Activated T-cell treated with anti-CD3 and anti-CD28 coated beads for 48 hours (primary cell): ENCODE measurements at regions not wholly inside any gene's neighbourhood (a gene's known extent, or its start where the extent isn't known, plus 50 kb on each side); places are given as distances from the start of the nearest gene placed in this dataset.
"Not testable (repeated sequence)": the region's sequence is repeated elsewhere in the genome, so short reads cannot be mapped to it uniquely, and the experiment has no call there.

Source experiments
- DNase-seq: peaks from one replicate; pipeline ENCODE4 v3.0.0-alpha.2; 2020; ENCODE audit warnings: low read depth

DNA sequence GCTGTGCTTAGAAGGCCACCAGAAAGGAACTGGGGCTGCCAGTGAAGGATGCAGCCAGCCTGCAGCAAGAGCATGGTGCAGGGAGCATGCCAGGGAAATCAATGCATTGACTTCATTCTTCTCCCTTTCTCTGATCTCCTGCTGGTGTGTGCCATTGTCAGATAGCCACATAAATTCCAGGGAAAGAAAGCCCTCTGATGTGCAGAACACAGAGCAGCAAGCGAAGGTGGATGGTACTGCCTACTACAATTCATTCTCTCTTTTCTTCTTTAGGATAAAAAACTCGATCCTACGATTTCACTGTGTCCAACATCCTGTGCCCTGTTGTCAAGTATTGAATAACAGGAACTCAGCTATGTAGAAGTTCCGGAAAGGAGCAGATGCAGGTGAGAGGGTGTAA lies 446.7 kb upstream of the TMEM132C start:
- no peak for DNase-seq

DNA sequence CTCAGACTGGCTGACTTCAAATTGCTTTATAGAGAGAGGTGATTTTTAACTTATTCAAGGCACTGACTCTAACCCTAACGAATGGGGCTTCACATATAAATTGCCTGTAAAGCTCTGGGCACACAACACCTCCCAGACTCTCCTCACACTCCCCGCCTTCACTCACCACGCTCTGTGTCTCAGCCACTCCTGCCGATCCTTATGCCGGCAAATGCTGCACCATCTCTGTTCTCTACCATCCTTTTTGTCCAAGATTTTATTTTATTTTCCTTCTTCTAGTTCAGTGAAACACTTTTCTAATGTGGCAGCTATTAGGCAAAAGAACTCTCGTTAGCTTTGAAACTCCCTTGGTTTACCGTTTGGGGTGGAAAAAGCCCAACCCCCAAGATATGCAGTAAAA lies 446.1 kb upstream of the TMEM132C start:
- no peak for DNase-seq

DNA sequence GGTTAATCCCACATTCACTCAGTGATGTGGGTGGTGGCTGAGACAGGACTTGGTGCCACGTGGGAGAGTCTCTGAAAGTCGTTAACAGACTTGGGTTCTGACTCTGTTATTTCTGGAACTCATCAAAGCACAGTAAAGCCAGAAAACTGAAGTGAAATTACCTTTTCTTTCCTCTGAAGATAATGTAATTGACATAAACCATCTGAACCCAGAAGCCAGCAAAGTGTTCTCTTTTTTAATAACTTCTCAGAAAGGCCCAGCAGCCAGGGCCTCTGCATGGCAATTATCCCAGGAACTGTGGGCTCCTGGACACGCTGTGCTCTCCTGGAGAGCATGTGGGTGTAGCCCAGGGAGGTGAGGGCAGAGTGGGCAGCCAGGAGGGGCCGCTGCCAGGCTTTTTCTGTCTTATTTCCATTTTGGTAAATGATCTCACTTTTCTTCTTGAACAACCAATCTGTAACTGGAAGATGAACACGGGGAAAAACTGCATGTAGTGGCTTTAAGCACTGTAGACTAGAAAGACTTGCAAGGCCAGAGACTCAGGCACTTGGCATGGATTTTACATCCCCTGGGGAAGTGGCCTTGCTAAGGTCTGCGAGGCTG lies 444.1 kb upstream of the TMEM132C start:
- no peak for DNase-seq

DNA sequence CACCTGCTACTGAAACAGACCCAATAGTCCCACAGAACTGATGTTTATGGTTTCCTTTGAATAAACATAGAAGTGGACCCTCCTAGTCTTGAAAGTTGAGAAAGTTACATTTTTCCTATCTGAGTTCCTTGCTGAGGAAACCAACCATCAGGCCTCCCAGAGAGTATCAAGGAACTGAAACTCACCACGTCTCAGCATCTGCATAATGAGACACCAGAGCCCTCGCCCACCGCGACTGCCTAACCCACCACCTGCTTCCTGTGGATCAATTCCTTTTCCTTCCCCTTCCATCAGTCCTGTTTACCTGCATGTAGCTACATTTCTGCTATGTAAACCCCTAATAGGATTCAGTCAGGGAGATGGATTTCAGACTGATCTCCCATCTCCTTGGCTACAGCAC lies 443.2 kb upstream of the TMEM132C start:
- DNase-seq: no peak

DNA sequence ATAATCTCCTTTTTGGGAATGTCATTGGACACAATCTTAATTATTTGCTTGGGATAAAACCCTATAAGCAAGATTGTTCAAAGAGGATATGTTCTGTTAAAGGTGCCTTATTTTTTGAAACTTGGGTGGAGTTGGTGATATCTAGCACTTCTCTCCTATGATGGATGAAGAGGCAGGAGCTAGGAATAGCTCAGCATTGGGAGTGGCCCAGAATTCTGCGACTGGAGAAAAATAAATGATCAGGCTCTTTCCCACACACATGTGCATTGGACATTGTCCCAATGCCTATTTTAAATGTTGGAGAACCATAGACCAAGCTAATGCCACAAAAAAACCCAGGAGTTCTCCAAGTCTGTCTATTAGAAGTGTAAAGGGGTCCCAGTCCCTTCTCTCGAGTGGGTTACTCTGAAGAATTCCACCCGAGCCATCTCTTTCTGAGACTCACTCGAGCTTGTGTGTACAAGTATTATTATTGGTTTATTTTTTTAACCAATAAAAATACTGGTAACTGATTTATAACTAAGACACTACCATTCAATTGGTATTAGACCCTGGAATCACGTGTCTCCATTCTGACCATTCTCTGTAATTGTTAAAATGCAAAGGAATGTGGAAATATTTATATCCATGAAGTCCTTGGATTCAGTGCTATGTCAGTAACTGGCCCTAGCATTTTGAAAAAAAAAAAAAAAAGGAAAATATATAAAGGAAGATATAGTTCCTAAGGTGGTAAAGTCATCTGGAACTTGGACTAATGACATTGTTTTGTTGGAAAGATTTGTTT lies 437.5 kb upstream of the TMEM132C start:
- DNase-seq: no peak

DNA sequence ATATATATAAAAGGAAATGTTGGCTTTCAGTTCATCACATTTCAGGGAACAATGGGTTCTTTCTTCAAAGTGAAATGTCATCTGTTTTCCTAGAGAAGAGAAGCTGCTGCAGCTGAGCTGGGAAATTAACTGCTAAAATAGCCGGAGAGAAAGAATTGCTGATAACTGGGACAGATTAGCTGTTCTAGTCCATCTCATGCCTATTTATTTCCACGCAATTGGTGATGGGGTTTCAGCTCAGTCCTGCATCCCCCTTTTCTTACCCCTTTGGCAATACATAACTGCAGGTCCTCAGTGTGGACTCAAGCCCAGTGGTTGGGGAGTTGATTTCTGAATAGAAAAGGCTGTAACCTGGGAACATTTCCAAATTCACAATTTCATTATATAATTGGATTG lies 436.9 kb upstream of the TMEM132C start:
- DNase-seq: no peak

DNA sequence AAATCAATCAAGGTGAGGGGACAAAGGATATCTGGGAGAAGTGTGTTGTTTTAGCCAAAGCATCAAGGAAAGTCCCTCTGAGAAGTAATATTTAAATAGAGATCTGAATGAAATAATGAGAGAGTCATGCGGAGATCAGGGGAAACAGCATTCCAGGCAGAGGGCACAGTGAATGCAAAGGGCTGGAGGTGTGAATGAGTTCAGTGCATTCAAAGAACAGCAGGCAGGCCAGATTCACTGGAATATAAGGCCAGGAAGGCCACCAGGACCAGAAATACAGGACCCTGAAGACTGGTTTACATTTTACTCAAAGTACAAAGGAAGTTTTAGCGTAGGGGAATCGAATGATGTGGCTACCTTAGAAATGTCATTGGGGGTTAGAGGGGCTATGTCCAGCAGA lies 436.2 kb upstream of the TMEM132C start:
- DNase-seq: no peak

DNA sequence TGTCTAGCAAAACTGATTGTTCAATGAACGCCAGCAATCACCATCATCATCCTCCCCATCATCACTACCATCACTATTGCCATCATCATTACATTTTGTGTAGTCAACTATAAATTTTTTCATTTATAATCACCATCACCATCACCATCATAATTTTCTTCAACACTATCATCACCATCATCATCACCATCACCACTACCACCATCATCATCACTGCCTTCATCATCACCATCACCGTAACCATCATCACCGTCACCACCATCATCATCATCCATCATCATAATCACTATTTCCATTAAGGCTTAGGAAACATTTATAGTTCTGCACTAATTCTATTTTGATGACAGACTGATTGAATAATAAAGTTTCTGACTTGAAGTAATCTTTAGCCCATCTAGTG lies 434.8 kb upstream of the TMEM132C start:
- DNase-seq: no peak

DNA sequence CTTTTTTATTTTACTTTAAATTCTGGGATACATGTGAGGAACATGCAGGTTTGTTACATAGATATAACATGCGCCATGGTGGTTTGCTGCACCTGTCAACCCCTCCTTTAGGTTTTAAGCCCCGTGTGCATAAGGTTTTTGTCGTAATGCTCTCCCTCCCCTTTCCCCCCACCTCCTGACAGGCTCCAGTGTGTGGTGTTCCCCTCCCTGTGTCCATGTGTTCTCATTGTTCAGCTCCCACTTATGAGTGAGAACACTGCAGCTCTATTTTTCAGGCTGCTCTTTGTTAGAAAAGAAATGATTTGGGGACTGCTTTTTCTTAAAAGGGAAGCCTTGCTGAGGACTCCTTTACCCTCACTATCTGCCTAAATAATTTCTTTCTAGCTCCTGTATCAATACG lies 430.2 kb upstream of the TMEM132C start:
- DNase-seq: not testable (repeated sequence)

DNA sequence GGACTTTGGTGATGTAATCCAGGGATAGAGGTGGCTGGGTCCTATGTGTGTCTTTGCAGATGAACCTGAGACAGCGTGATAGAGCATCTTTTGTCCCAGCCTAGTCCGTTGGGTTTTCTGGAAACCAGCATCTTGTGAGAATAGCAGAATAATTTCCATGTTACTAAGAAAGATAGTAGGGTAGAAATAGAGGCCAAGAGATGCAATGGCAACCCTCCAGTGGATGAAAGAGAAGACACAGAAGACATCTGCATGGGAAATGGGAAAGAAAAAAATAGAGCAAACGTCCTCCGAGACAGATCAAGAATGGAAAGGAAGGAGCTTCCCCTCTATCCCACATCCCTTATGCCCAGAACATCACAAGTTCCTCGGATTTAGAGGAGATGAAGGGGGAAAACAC lies 409.3 kb upstream of the TMEM132C start:
- no peak for DNase-seq

DNA sequence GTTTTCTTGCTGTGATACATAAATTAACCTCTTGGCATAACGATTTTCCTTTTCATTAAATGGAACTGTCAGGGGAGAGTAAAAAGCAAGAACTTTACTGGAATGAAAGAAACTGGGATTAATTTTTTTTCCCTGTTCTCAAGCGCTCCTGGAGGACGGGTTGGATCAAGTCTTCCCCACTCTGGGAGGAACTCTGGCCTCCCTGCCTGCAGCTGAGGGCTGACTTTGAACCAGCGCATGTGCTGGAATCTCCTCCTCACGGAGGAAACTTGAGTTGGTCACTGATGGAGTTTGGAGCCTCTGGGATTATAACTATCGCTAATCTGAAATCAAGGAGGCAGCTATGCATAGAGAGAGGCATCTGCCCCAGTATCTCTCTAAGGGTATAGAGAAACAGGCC lies 406.4 kb upstream of the TMEM132C start:
- no peak for DNase-seq

DNA sequence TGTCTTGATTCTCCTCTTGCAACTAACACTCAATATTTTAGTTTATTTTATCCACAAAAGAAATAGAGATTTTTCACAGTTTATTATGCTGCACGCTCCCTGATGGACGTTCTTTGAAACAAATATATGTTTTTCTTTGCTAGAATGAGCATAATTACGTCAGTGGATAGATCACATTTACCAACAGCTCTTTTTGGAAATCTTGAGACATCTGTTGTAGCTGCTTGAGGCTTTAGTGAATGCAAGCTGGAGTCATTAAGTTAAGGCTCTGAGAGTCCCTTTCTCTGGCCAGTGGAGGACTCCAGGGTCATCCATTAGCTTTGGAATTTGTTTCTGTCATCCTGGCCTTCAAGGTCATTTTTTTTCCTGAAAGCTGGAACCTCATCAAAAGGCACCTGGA lies 405.6 kb upstream of the TMEM132C start:
- DNase-seq: no peak

DNA sequence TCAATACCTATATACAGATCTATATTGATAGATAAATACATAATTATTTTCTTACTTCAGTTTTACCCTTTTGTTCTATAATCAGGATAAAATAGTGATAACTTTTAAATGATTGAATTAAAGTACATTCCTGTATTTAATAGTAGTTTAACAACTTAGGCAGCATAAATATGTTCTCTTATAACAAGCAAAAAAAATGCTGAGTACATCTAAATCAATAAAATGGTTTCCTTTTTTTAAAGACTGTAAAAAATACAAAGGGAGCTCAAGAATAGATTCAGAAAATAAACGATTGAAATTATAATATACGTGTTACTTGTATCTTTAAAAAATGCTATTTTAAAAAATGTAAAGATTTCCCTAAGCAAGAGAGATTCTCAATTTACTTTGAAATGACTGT lies 393.7 kb upstream of the TMEM132C start:
- no peak for DNase-seq

DNA sequence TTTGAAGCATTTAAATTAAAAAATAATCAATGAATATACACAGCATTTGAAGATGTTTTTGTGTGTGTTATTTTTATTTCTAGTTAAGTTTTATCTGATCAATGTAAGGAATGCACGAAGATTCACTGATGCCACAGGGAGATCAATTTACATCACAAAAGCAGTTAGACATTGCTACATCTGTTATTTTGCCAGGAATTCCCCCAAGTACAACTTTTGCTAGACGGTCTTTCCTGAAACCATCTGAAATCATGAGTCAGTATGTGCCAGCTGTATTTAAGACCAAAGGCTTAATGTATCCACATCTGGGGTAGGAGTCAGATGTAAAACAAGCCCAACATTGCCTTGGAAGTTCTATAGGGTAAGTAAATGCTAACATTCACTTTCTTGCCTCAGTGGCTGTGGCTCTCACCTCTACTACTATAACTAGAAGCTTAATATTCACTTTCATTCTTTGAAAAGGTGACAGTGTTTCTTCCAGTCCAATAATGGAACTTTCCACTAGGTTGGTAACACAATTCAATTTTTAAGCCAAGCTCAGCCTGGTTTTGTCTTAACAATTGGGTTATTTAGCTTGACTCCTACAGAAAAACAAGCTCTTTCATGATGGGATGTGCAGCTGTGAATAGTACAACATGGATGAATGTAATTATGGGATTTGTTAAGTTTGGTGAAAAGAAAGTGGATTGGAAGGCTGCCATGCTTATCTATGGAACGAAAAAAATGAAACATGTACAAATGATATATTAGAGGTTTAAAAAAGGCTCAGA lies 385.4 kb upstream of the TMEM132C start:
- DNase-seq: no peak

DNA sequence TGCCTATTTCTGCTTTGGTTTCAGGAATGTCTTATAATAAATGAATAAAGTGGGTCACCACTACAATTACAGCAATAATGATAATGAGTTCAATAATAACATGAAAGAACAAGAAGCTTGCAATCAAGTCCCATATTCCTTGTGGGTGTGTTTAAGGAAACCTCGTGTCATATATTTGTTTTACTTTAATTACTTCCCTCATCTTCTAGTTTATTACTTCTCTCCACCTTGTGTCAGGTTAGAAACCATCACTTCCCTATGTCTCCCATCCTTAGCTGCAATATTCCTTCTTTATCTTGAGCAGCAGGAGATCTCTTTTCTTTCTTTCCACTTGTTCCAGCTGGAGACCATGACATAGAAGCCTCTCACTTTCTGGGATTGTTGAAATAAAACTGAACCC lies 384.0 kb upstream of the TMEM132C start:
- DNase-seq: no peak

DNA sequence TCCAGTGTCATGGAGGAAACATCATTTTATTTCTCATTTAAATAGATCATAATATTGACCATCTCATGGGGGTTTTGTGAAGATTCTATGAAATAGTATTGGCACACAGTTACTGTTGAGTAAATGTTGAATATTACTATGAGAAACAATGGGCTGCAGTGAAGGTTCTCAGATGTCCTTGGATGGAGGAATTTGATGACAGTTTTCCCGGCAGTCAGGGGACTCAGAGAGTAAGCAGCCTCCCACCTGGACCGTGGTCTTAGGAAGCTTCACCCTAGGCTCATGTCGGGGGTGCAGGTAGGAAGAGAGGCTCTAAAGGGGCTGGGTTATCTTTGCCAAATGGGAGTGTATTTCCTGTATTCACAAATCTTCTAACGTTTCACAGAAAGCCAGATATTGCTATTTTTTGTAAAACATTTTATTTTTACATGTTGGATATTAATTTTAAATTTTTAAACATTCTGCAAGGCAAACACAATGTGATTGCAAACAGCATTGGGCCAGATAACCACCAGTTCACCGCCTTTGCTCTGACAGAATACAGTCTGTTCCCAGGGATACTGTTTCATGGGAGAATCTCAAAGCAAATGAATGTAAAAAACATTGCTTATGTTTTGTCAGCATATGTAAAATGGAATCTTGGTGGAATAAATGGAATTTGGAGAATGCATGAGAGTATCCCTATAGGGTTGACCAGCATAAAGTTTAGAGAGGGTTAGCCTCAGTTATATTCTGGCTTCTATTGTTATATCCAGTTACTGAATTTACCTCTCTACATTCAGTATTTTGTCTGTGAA lies 380.8 kb upstream of the TMEM132C start:
- DNase-seq: no peak

DNA sequence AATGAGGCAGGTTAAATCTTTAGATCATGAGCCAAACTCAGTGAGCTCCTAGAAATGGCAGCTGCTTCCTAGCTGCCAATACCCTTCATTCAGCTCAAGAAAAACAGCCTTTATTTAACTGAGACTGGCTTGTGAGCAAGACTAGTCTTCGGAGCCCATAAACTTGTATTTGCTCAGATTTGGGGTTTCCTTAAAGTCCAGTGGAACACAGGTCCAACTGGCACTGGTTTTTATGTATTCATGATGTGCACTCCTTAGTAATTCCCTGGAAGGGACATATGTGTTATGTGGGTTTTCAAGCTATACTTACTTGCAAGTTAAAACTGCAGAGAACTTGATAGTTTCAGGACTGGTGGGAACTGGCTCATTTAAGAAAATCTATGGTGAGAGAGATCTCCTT lies 380.1 kb upstream of the TMEM132C start:
- no peak for DNase-seq

DNA sequence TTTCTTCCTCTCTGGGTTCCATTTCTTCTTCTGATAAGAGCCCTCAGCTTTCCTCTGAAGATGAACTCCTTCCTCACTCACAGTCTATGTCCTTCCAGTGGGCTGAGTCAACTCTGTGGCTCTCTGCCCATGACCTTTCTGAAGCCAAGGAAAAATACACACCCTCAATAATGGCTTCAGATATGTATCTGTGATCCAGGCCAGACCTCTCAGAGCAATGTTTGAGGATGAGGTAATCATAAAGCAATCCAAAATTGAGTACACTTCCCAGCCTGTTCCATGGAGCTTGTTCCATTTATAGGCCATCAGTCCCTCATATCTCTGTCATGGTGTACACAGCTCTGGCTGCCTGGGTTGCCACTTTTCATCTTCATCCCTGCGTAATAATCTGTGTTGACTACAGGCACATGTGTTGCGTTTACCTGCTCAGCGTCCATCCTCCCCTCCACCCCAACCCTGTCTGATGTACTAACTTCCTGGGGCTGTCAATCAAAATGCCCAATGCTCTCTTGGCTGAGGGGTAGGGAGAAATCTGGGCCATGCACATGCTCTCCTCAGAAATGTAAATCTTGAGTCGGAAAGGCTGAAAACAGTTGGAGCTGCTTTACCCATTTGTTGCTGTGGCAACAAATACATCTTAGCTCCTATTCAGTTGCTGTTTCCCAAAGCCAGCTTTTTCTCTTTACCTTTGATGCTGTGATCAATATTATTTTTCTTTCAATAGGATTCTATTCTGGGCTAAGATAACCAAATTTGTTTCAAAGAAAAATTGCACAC lies 377.8 kb upstream of the TMEM132C start:
- no peak for DNase-seq

DNA sequence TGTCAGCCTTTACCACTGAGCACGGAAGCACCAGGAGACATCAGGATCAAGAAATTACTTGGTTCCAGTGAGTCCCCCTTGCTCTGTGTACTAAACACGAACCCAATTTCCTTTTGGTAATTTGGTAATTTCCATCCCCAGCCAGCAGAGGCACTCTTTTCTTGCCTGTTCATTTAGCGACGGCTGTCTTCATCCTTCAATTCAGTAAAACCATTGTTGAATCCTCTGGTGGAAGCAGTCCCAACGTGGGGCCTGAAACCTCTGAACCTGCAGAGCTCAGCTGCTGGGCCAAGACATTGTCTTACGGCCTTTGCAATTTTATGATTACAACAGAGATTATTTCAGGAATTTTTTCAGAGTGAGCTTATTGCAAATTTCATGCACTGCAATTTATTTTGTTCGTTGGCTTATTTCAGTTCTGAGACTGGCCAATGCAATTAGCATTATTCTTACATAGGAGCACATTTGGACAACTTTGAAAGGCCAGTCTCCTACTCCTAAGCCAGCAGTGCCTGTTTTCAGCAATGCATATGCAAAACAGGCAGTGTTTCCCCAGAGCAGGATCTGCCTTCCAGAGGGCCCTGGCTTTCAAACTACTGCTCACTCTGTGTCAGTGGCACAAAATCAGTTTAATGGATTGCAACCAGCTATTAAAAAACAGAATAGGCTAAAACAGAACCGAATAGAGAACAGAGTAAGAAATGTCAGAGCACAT lies 372.9 kb upstream of the TMEM132C start:
- no peak for DNase-seq

DNA sequence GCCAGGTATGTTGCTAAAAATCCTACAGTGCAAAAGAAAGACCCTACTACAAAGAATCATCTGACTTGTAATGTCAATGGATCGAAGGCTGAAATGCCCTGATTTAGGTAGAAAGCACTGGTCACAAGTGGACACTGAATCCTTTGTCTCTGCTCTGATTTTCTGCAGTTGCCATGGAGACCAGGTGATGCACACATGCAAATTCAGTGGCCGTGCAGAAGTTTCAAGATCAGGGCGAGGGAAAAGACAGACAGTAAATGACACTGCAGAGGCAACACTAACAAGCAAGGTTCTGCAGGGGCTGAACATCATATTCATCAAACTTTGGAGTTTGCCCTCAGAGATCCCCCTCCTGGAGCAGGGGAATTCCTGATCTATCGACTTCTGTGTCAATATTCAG lies 370.3 kb upstream of the TMEM132C start:
- no peak for DNase-seq

DNA sequence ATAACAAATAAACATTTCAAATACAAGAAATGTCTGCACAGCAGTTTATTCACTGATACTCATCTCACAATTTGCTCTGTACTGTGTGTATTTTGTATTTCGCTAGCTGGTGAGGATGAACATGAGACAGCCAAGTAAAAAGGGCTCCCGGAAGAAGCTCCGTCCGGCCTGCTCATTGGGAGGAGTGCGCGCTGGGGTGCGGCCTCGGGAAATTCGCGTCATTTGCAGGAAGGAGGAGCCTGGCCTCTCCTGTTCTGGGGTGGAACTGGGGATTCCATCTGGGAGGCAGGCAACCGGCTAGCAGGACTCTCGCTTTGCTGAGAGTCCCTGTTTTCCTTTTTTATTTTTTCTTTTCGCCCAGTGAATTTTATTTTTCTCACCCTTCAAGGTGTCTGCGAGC lies 368.4 kb upstream of the TMEM132C start:
- DNase-seq: no peak
